Left cardiac atrium (tissue), 4 donors: ENCODE measurements at regions not wholly inside any gene's neighbourhood (a gene's known extent, or its start where the extent isn't known, plus 50 kb on each side); places are given as distances from the start of the nearest gene placed in this dataset.
A peak's percentile ranks its signal among the peaks of the same experiment; 100 is the strongest.

Experiments used
- ATAC-seq, 2 donors: fragments of 200-7000 bp; cut with Tn5 transposase; one replicate each; pipeline ENCODE4 v1.9.1; 2020; ENCODE audit warnings: mild to moderate bottlenecking in 2 of 2, moderate library complexity in 2 of 2
- DNase-seq: peaks from one replicate; pipeline ENCODE4 v3.0.0-alpha.2; 2020
- intact Hi-C, 2 donors: fragments of 100-400 bp; cut with DNase I; formaldehyde crosslinking; loops; one replicate each; pipeline versions ENCODE4 v1.14.1 to v1.15.1; 2022 to 2023
- donor health status: DM: no; HTN: yes; CAD: no.
- donor health status: DM: no; HTN: yes; CAD: no; lungs with severe emphysema.
- donor health status: DM: yes; HTN: yes; CAD: no.
- donor health status: Dilated cardiomyopathy.

DNA sequence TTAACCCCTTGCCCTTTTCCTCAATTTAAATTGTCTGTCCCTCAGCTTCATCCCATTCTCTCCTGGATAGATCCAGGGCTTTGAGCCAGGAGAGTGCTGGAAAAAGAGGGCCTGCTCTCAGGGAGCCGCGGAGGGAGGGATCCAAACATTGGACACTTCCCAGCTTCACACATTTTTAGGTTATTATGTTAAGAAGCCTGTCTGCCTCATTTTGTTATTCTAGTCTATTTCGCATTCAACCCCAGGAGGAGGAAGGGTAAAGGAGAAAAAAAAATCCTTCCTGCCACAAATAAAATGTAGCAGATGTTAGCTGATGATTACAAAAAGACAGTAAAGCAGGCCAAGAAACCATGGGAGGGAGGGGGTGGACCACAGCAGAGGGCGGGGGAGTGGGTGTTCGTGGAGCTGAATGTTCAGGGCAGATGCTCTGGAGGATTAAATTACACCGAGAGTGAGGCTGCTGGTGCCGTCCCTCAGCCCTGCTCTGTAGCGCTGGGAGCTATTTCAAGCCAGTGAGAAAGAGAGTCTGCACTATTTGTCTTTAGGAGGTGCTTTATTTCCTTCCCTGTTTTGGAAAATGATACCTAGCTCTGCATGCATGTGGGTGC, 60.6 kb upstream of the ZFR start:
- peak; percentile 81 for ATAC-seq
- intact Hi-C loops, result no loop called here
- peak; percentile 48 for DNase-seq

DNA sequence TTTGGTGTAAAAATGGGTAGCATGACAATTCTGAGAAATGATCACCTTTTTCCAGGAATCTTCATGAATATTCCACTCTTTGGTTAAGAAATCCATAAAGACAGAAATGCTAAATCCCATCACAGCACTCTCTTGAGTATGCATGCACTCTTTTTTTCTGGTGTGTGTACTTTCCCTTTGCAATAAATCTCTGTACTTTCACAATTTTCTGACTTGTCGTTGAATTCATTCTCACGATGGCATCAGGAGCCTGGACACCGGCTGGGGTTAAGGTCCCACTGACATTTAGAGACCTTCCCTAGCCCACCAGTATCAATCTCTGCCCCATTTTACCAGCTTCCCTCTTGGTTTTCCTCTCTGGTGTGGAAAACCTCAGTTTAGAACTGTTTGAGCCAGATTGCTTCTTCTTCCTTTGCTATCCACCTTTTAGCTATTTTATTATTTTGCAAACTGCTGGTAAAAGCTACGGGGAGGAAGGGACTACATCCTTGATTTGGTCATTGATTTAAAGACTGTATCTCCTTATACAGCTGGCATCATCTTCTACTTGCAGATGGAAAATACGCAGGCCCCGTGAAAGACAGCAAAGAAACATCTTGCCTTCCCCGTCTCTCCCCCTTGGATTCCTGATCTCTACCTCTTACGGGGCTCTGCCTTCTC, 59.9 kb upstream of the ZFR start:
- intact Hi-C loops, result no loop called here
- ATAC-seq (no peak), DNase-seq (no peak)

DNA sequence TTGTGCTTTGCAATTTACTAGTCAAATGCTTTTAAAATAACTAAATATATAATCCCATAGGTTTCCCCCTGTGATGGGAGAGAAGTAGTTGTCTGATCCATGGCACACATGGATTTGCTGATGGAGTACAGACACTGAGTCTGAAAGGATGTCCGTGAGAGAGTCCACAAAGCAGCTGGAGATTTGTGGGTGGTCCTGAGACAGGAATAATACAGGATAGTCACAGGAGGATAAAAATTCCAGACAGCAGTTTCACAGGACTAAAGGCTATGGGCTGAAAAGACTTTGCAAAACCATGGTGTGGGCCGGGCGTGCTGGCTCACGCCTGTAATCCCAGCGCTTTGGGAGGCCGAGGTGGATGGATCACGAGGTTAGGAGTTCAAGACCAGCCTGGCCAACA, 58.7 kb upstream of the ZFR start:
- no peak for ATAC-seq
- no peak for DNase-seq
- intact Hi-C loops, result no loop called here

DNA sequence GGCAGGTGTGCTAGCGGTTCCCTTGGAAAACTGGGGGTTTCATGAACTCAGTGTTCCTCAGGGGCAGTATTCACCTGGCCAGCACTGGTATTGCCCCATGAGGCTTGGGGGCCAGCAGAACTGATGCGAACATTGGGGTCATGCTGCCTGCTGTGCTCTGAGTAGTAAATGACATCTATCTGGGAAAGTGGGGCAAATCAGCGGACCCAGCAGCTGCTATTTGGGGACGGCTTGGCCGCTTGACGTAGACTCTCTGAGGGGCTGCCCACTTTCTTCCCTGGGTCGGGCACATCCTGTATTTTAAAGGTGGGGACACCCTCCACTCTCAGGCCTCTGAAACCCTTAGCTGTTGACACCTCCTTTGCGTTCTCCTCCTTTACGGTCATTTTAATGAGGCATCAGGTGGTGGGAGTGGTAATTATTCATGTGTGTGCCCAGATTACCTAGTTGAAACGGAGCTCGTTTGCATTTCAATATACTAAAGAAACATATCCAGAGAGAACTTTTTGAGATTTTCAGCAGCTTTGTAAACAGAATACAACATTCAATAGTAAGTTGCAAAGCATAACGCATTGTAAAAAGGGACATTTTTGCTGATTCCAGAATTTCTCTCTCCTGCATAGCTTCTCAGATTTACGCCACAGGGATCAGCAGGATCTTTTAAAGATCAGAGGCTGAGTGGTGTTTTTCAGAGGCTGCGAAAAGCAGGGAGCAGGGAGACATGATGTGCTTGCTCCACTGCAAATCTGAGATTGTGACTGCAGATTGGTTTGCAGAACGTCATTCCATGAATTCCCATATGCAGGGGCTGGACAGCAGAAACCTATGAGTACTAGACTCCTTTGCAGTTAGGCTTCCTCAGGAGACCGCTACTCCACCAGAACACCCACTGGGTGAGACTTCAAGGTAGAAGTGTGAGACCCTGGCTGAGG, 56.8 kb upstream of the ZFR start:
- intact Hi-C loops, result no loop called here
- ATAC-seq (no peak), DNase-seq (no peak)

GRCh38 chr5:32500181-32500580, 55.6 kb upstream of the ZFR start:
- intact Hi-C loops, result no loop called here
- DNase-seq, result no peak
- no peak for ATAC-seq

DNA sequence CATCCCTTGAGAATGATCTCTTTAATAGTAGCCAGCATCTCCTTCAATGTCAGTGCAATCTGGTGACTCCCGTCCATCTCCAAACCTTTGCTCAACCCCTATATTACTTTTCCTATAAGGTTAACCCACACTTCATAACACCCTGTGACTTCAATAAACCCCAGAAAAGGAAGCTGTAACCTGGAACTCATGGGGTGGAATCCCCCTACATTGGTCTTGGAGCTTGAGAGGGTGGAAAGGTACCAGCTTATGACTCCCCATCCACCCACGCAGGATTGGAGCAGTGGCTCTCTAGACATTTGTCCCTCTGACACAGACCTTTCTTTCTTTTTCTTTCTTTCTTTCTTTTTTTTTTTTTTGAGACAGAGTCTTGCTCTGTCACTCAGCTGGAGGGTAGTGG, 54.7 kb upstream of the ZFR start:
- ATAC-seq (no peak), DNase-seq (no peak)
- intact Hi-C loops, result no loop called here

GRCh38 chr5:32498484-32498883, 53.9 kb upstream of the ZFR start:
- no peak for ATAC-seq
- intact Hi-C loops, result no loop called here
- DNase-seq, result no peak

GRCh38 chr5:32496104-32496503, 51.6 kb upstream of the ZFR start:
- no peak for ATAC-seq
- intact Hi-C loops, result no loop called here
- DNase-seq, result no peak

- ATAC-seq (no peak), DNase-seq (no peak)
- intact Hi-C loops, result loop anchor here in 1 of 2 donors (5.0 kb wide), 2 partner anchors 97 to 117 kb away; no protein-coding TSS in a partner anchor
Observed at GRCh38 chr5:32494827-32495226, 50.3 kb upstream of the ZFR start.
